HCT116 (cell line): ENCODE measurements at regions not wholly inside any gene's neighbourhood (a gene's known extent, or its start where the extent isn't known, plus 50 kb on each side); places are given as distances from the start of the nearest gene placed in this dataset.

Experiments used
- ATAC-seq: fragments of 200-7000 bp; cut with Tn5 transposase; 2 replicates; pipeline ENCODE4 v1.9.1; 2020; ENCODE audit warnings: mild to moderate bottlenecking, moderate library complexity
- BruUV-seq: library from RNA; stranded (reverse); fragments of 400-500 nt; replicated peaks from 2 replicates; lab custom pipeline; 2021; lab: Mats Ljungman, UMichigan
- CTCF ChIA-PET: fragments of 300-600 bp; sonication (Branson Sonifier 250); formaldehyde crosslinking; loops from one replicate; lab custom pipeline; 2021; ENCODE audit warnings: antibody characterized with exemption; lab: Charles Lee
- POLR2A ChIA-PET: fragments of 300-600, 350-600 bp; sonication (Branson Sonifier 250); formaldehyde crosslinking; loops from one replicate; lab custom pipeline; 2021; ENCODE audit warnings: antibody characterized with exemption; lab: Charles Lee
- RAD21 ChIA-PET, 2 experiments: fragments of 300-600 bp; sonication (Branson Sonifier 250); formaldehyde crosslinking; loops; one replicate each; lab custom pipeline; 2023; ENCODE audit warnings: low total read pairs in 2 of 2; ENCODE audit not compliant: uncharacterized antibody in 2 of 2, unreplicated experiment in 2 of 2, low non-redundant PET in 1 of 2; lab: Charles Lee
- DNase-seq: peaks from one replicate; pipeline ENCODE4 v3.0.0-alpha.2; 2010; ENCODE audit warnings: low read depth, low spot score
- H2AFZ ChIP-seq: fragments of 200-600 bp; shearing (Covaris generic), sonication (generic); 2 replicates; pipeline ENCODE4 v1.6.1; 2017; ENCODE audit warnings: low read depth, mixed run types, mixed read lengths, antibody characterized with exemption, low read length; ENCODE audit not compliant: poor library complexity, severe bottlenecking
- H3K27ac ChIP-seq: 2 replicates; pipeline ENCODE4 v1.5.1; 2012; ENCODE audit warnings: low read depth, low read length
- H3K27me3 ChIP-seq: fragments of 200-600 bp; sonication (generic); 2 replicates; pipeline ENCODE4 v1.6.1; 2016; ENCODE audit warnings: mixed run types, low read length, mixed read lengths; ENCODE audit not compliant: insufficient read depth
- H3K36me3 ChIP-seq, 2 experiments: fragments of 200-500 bp in 1 of 2; fragments of 200-600 bp in 1 of 2; sonication (Bioruptor generic) in 1 of 2; sonication (generic) in 1 of 2; 2 replicates each; pipeline versions ENCODE4 v1.5.1 to v1.6.1; 2014 to 2016; ENCODE audit warnings: low read length in 2 of 2, inconsistent platforms in 1 of 2, mixed read lengths in 1 of 2, mixed run types in 1 of 2; ENCODE audit not compliant: insufficient read depth in 2 of 2, control insufficient read depth in 1 of 2
- H3K4me1 ChIP-seq, 2 experiments: fragments of 200-600 bp in 1 of 2; sonication (generic) in 1 of 2; 2 replicates each; pipeline versions ENCODE4 v1.5.1 to v1.6.1; 2012 to 2017; ENCODE audit warnings: low read length in 2 of 2, inconsistent platforms in 1 of 2, mild to moderate bottlenecking in 1 of 2, mixed read lengths in 1 of 2, mixed run types in 1 of 2, moderate library complexity in 1 of 2; ENCODE audit not compliant: insufficient read depth in 2 of 2, control insufficient read depth in 1 of 2
- H3K4me2 ChIP-seq: fragments of 200-600 bp; sonication (generic); 2 replicates; pipeline ENCODE4 v1.6.1; 2017; ENCODE audit warnings: mixed run types, low read length, mixed read lengths
- H3K4me3 ChIP-seq, 2 experiments: fragments of 200-600 bp in 1 of 2; sonication (generic) in 1 of 2; replicated peaks in 1 of 2; 2 replicates each; pipeline ENCODE4 v1.5.1; 2011 to 2016; ENCODE audit warnings: low read length in 2 of 2, control low read depth in 1 of 2, low read depth in 1 of 2, mild to moderate bottlenecking in 1 of 2, mixed read lengths in 1 of 2, mixed run types in 1 of 2
- H3K79me2 ChIP-seq: fragments of 200-600 bp; sonication (generic); 2 replicates; pipeline ENCODE4 v1.6.1; 2017; ENCODE audit warnings: mild to moderate bottlenecking, mixed run types, low read length, moderate library complexity, mixed read lengths; ENCODE audit not compliant: insufficient read depth
- H3K9ac ChIP-seq: fragments of 200-600 bp; sonication (generic); 2 replicates; pipeline ENCODE4 v1.6.1; 2016; ENCODE audit warnings: low read length, mixed read lengths
- H3K9me2 ChIP-seq: fragments of 200-600 bp; sonication (generic), shearing (Covaris generic); 2 replicates; pipeline ENCODE4 v1.6.1; 2017; ENCODE audit warnings: mixed run types, mild to moderate bottlenecking, moderate library complexity; ENCODE audit not compliant: insufficient read depth
- H3K9me3 ChIP-seq, 2 experiments: fragments of 200-500 bp in 1 of 2; fragments of 200-600 bp in 1 of 2; sonication (Bioruptor generic) in 1 of 2; sonication (generic) in 1 of 2; 2 replicates each; pipeline ENCODE4 v1.6.1; 2014 to 2017; ENCODE audit warnings: low read length in 2 of 2, mixed read lengths in 2 of 2, inconsistent platforms in 1 of 2, low read depth in 1 of 2, mild to moderate bottlenecking in 1 of 2, mixed run types in 1 of 2, moderate library complexity in 1 of 2; ENCODE audit not compliant: control insufficient read depth in 1 of 2, insufficient read depth in 1 of 2
- H4K20me1 ChIP-seq: fragments of 200-600 bp; sonication (generic), shearing (Covaris generic); 2 replicates; pipeline ENCODE4 v1.6.1; 2017; ENCODE audit warnings: mixed run types, mild to moderate bottlenecking, moderate library complexity; ENCODE audit not compliant: insufficient read depth
- ATF3 ChIP-seq: IDR thresholded peaks from 2 replicates; pipeline ENCODE4 v1.6.1; 2012
- EGR1 ChIP-seq: IDR thresholded peaks from 2 replicates; pipeline ENCODE4 v1.6.1; 2012; ENCODE audit warnings: low read depth
- EZH2 ChIP-seq: fragments of 200-600 bp; sonication (generic); IDR thresholded peaks from 2 replicates; pipeline ENCODE4 v1.6.1; 2017; ENCODE audit warnings: antibody characterized with exemption, mixed run types
- EZH2phosphoT487 ChIP-seq: fragments of 200-600 bp; IDR thresholded peaks from 2 replicates; pipeline ENCODE4 v1.6.1; 2018; ENCODE audit warnings: antibody characterized with exemption, borderline replicate concordance
- JUND ChIP-seq: IDR thresholded peaks from 2 replicates; pipeline ENCODE4 v1.6.1; 2012
- POLR2AphosphoS5 ChIP-seq: IDR thresholded peaks from 2 replicates; pipeline ENCODE4 v1.6.1; 2011; ENCODE audit warnings: mild to moderate bottlenecking, low read depth, low read length, moderate library complexity
- REST ChIP-seq: IDR thresholded peaks from 2 replicates; pipeline ENCODE4 v1.6.1; 2012; ENCODE audit warnings: low read depth
- TCF7L2 ChIP-seq: IDR thresholded peaks from 2 replicates; pipeline ENCODE4 v1.7.0; 2011; ENCODE audit warnings: borderline replicate concordance, inconsistent platforms; ENCODE audit not compliant: insufficient read depth, insufficient read length; ENCODE audit errors: extremely low read depth
- intact Hi-C: fragments of 100-400 bp; cut with micrococcal nuclease; formaldehyde crosslinking; loops from 2 replicates; pipeline ENCODE4 v1.10.0; 2022

- no peak for DNase-seq
- Histone ChIP-seq H2AFZ (no peak overlapping the region), H3K4me2 (no peak overlapping the region), H3K79me2 (no peaks in the 10 kb centered on the region), H3K9me2 (no peaks in the 10 kb centered on the region), H3K36me3 (no peaks in the 10 kb centered on the region), H3K27ac (no peak overlapping the region), H3K4me1 (peaks cover 4 to 22% of the 10 kb centered on the region in 2 experiments; a peak in 2 of 4 replicates), H3K27me3 (no peaks in the 10 kb centered on the region)
- POLR2A ChIA-PET = no interaction called here
- intact Hi-C loops = no loop called here
- no peak for TF ChIP-seq EZH2phosphoT487
- no peak for TF ChIP-seq REST
- TF ChIP-seq EGR1 = no peak
- TF ChIP-seq, all 23 proteins: peak for 0
- H3K9me3 ChIP-seq = no peaks in the 10 kb centered on the region
- no peaks in the 10 kb centered on the region for H4K20me1 ChIP-seq
- BruUV-seq = no TSS peak
- RAD21 ChIA-PET = no interaction called here
- no peak for ATAC-seq
- H3K4me3 ChIP-seq = no peak overlapping the region
- no peak overlapping the region for H3K9ac ChIP-seq
- CTCF ChIA-PET = no interaction called here
Measured at GRCh38 chr3:23749609-23750008, 56.1 kb upstream of the UBE2E1 start.

GRCh38 chr3:23750573-23751210, 55.1 kb upstream of the UBE2E1 start:
- Histone ChIP-seq H4K20me1 (no peaks in the 10 kb centered on the region), H3K4me3 (no peak overlapping the region), H3K27ac (no peak overlapping the region), H3K4me2 (0 out of 2 replicates have a peak overlapping the region, but pooled peaks have one; percentile 25), H3K9me2 (no peaks in the 10 kb centered on the region), H2AFZ (peak overlapping the region; percentile 45), H3K79me2 (no peaks in the 10 kb centered on the region), H3K36me3 (no peaks in the 10 kb centered on the region), H3K4me1 (peaks cover 4 to 22% of the 10 kb centered on the region in 2 experiments; a peak in 2 of 4 replicates), H3K27me3 (no peaks in the 10 kb centered on the region), H3K9me3 (no peaks in the 10 kb centered on the region), H3K9ac (no peak overlapping the region)
- ChIA-PET POLR2A (interaction anchor here (1.5 kb wide), 1 partner anchor 9 kb away, joined by 4 read pairs; no protein-coding TSS in a partner anchor), CTCF (no interaction called here), RAD21 (no interaction called here)
- DNase-seq (no peak), ATAC-seq (0 out of 2 replicates have a peak, but pooled peaks have one; percentile 15)
- intact Hi-C loops = no loop called here
- no TSS peak for BruUV-seq
- no peak for TF ChIP-seq ATF3
- no peak for TF ChIP-seq EZH2
- TF ChIP-seq POLR2AphosphoS5 = no peak
- no peak for TF ChIP-seq TCF7L2
- TF ChIP-seq JUND = no peak
